NCI-H2196 treated with DMSO at 0.1 percent for 48 hours (cell line): ENCODE measurements at regions not wholly inside any gene's neighbourhood (a gene's known extent, or its start where the extent isn't known, plus 50 kb on each side); places are given as distances from the start of the nearest gene placed in this dataset.
"Not testable (repeated sequence)": the region's sequence is repeated elsewhere in the genome, so short reads cannot be mapped to it uniquely, and the experiment has no call there.

Source experiments
- DNase-seq: peaks from one replicate; lab custom pipeline; 2025; ENCODE audit not compliant: unreplicated experiment; lab: John Stamatoyannopoulos, UW

DNA sequence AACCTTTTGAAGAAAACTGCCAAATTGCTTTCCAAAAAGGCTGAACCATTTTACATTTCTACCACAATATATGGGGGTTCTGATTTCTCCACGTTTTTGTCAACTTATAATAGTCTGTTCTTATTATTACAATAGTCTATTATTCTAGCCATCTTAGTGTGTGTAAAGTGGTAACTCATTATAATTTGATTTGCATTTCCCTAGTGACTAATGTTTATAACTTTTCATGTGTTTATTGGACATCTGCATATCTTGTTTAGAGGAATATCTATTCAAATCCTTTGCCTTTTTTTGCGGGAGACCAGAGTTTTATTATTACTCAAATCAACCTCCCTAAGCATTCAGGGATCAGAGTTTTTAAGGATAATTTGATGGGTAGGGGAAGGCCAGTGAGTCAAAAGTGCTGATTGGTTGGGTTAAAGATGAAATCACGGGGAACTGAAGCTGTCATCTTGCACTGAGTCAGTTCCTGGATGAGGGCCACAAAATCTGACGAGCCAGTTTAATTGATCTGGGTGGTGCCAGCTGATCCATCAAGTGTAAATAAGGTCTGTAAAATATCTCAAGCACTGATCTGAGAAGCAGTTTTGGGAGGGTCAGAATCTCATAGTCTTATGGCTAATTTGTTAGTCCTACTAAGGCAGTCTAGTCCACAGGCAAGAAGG, 303.4 kb upstream of the NCKAP5 start:
- DNase-seq = no peak

DNA sequence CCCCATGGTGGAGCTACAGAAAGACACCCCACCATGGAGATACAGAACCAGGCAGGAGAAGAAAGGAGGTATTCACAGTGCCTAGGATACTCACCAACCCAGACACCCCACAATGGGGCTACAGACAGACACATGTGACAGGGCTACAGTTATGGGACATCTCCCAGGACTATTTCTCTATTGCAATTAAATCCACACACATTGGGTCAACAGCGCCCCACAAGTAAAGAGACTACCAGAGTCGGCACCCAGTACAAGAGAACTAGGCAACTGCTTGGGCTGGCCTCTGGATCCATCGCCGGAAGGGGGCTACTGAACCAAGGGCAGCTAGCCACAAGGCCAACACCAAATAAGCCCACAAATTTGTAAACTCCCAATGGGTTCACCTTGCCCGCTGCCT, 310.1 kb upstream of the NCKAP5 start:
- no peak for DNase-seq

DNA sequence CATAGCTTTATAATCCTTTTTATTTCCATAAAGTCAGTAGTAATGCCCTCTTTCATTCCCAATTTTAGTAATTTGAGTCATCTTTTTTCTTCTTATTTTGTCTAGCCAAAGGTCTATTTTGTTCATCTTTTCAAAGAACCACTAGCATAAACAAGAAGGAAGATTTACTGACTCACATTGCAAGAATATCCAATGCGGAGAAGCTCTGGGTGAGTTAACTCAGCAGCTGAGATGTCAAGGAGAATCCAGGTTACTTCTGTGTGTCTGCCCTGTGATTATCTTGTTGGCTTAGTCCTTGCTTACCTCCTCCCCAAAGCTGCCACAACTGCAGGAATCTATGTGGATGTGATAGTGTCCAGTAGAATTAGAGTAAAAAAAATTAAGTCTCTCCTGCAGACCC, 311.4 kb upstream of the NCKAP5 start:
- DNase-seq = no peak

DNA sequence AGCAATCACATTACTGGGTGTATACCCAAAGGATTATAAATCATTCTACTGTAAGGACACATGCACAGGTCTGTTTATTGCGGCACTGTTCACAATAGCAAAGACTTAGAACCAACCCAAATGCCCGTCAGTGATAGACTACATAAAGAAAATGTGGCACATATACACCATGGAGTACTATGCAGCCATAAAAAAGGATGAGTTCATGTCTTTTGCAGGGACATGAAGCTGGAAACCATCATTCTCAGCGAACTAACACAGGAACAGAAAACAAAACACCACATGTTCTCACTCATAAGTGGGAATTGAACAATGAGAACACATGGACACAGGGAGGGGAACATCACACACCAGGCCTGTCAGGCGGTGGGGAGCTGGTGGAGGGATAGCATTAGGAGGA, 313.9 kb upstream of the NCKAP5 start:
- DNase-seq = not testable (repeated sequence)

GRCh38 chr2:133884739-133885381, 316.6 kb upstream of the NCKAP5 start:
- DNase-seq = no peak

- no peak for DNase-seq
Measured at GRCh38 chr2:133885847-133886246, 317.6 kb upstream of the NCKAP5 start.

GRCh38 chr2:133886735-133887675, 318.7 kb upstream of the NCKAP5 start:
- peak; percentile 37 for DNase-seq

DNA sequence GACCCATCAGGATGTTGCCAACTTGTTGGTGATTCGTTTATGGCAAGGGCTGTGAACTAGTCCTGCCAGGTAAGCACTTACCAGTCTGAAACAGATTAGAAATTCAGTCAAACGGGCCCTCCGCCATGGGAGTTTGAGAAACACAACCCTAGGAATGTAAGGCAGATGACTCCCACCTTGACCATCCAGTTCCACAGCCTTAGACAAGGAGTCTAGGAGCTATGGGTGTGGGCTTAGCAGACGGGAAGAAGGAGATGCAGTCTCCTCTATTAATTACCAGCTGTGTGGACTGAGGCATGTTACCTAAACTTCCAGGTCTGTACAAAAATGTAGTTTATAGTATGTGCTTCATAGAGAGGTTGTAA, 319.4 kb upstream of the NCKAP5 start:
- no peak for DNase-seq

GRCh38 chr2:133888107-133888506, 319.8 kb upstream of the NCKAP5 start:
- DNase-seq = no peak

DNA sequence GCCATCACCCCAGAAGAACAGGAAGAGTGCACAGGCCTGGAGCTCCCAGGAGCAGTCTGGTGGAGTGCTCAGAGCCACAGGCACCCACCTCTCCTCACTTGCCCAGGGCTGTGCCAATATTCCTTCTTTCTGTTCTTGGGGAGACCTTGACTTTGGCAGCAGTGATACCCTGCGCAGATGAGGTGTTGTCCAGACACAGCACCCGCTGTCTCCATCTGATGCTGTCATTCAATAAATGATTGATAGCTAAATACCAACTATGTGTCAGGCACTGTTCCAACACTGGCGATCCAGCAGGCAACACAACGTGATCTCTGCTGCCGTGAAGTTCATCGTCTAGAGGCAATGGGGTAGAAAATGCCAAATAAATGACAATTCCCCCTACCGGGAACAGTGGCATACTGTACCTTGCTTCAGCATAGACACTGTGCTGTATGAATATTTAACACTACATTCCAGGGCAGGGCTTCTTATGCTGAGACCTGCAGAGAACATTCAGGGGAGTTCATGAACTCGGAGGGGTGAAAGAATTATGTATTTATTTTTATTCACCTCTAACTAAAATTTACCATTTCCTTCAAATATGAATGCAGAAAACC, 320.5 kb upstream of the NCKAP5 start:
- no peak for DNase-seq

- DNase-seq = no peak
Measured at GRCh38 chr2:133892352-133892913, 324.2 kb upstream of the NCKAP5 start.

DNA sequence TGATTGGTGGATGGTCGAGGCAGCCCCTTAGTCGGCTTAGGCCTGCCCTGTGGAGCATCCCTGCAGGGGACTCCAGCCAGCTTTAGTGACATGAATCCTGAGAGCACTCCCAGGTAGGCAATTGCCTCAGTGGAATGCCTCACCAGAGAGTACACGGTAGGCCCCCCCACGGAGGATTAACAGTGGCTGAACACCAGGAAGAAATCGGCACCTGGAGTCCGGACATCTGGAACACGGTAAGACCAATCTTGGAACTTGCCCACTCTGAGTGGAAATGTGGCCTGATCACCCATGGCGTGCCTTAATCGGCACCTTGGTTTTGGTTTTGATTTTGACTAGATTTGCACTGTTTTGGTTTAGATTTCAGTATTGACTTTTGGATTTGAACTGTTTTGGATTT, 326.2 kb upstream of the NCKAP5 start:
- no peak for DNase-seq

- not testable (repeated sequence) for DNase-seq
Measured at GRCh38 chr2:133897838-133898237, 329.6 kb upstream of the NCKAP5 start.

- no peak for DNase-seq
Measured at GRCh38 chr2:133900909-133901308, 332.6 kb upstream of the NCKAP5 start.

DNA sequence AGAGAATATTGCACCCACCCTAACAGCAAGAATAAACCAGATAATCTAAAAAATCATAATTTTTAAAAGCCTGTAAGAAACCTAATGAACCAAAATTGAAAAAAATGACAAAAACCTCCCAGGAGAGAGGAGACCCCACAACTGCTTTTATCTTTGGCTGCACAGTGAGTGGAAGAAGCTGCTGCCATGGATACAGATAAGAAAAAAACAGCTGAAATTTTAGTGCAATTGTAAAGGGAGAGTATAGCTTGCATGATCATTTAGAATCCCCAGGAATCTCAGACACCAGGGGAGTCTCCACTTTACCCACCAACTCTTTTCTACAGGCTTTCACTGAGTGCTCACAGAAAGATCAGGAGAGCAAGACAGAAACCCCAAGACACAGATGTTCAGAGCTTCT, 338.1 kb upstream of the NCKAP5 start:
- no peak for DNase-seq

DNA sequence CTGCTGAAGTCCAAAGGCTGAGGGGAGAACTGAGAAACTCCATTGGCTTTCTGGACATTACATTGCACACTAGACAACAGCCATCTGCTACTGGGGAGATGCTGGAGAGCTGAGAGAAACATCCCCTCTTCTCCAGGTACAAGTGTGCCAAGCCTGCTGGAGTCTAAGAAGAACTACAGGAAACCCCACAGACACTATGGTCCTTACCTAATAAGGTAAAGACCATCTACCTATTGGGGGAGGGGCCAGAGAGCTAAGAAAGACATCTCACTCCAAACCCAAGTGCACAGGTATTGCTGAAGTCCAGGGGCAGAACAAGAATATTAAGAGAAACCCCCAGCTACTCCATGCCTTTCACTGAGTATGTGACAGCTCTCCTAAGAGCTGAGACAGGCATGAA, 338.7 kb upstream of the NCKAP5 start:
- DNase-seq = no peak

DNA sequence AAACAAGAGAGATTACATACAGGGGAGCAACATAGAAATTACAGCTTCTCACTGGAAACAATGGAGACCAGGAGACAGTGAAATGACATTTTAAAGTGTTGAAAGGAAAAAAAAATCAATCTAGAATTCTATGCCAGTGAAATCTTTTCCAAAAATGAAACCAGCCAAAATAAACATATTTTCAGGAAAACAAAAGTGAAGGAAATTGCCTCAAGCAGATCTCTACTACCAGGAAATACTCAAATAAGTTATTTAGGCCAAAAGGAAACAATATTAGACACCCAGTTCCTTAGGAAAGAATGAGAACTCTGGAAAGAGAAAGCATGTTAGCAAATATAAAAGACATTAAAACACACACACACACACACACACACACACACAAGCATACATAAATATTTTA, 339.9 kb upstream of the NCKAP5 start:
- DNase-seq = no peak

DNA sequence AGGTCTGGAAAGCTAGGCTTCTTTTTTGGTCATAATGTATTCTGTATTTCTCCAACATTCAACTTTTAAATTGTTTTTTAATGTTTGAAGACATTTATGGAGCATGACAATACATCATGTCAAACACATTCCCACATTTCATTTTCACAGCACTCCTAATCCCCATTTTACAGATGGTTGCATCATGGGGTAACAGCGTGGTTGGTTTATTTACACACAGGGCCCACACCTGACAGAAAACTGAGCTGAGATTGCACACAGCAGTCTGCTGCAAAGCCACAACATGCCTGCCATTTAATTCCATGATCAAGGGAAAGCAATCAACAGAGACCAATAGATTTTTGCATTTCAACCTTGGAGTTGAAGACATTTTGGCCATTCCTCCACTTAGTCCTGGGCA, 335.7 kb upstream of the MGAT5 start:
- no peak for DNase-seq

GRCh38 chr2:133919285-133919684, 334.6 kb upstream of the MGAT5 start:
- DNase-seq = no peak

- no peak for DNase-seq
Measured at GRCh38 chr2:133927894-133928293, 326.0 kb upstream of the MGAT5 start.

DNA sequence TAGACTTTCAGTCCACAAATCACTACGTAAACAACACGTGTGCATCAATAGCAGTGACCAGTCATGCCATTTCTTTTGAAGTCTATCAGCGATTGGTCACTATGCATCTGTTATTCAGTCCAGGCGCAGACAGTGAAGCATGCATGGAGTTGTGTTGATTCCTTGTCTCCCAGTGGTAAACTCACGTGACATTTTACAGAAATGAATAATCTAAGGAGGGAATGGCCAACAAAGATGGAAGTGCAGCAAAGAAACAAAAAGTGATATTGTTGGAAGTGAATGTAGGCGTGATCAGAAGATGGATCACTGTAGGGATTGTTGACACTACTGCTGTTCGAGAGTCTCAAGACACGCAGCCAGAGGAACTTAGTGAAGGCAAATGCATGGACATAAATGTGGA, 317.8 kb upstream of the MGAT5 start:
- DNase-seq = no peak
